ENCODE measurements at regions not wholly inside any gene's neighbourhood (a gene's known extent, or its start where the extent isn't known, plus 50 kb on each side); places are given as distances from the start of the nearest gene placed in this dataset.

- TF ChIP-seq CTCF (IDR thresholded peaks at IDR 0.05; ENCODE audit: low read length, missing control alignments), result no peak
- H3K4me3 ChIP-seq (replicated peaks; ENCODE audit: low read depth, low read length), result no peak overlapping the region
Observed at GRCh38 chr7:69182596-69183467, 415.4 kb upstream of the AUTS2 start.

GRCh38 chr7:69184339-69184738 is 413.9 kb upstream of the AUTS2 start:
- DNase-seq (ENCODE audit: low read depth), result no peak
- TF ChIP-seq CTCF (IDR thresholded peaks at IDR 0.05; ENCODE audit: low read length, missing control alignments), result no peak
- H3K4me3 ChIP-seq (replicated peaks; ENCODE audit: low read depth, low read length), result no peak overlapping the region

More at GRCh38 chr7:69182596-69183467, 415.4 kb upstream of the AUTS2 start:
- no peak for DNase-seq (ENCODE audit: low read depth)

- DNase-seq (ENCODE audit: low read depth), result no peak
- TF ChIP-seq CTCF (IDR thresholded peaks at IDR 0.05; ENCODE audit: low read length, missing control alignments), result no peak
Observed at GRCh38 chr7:69185170-69185569, 413.1 kb upstream of the AUTS2 start.

GRCh38 chr7:69186974-69187373 is 411.3 kb upstream of the AUTS2 start:
- no peak for DNase-seq (ENCODE audit: low read depth)
- no peak for TF ChIP-seq CTCF (IDR thresholded peaks at IDR 0.05; ENCODE audit: low read length, missing control alignments)
- H3K4me3 ChIP-seq (replicated peaks; ENCODE audit: low read depth, low read length), result no peak overlapping the region

More at GRCh38 chr7:69185170-69185569, 413.1 kb upstream of the AUTS2 start:
- H3K4me3 ChIP-seq (replicated peaks; ENCODE audit: low read depth, low read length), result no peak overlapping the region

GRCh38 chr7:69187824-69188333 is 410.4 kb upstream of the AUTS2 start:
- no peak overlapping the region for H3K4me3 ChIP-seq (replicated peaks; ENCODE audit: low read depth, low read length)
- no peak for DNase-seq (ENCODE audit: low read depth)
- no peak for TF ChIP-seq CTCF (IDR thresholded peaks at IDR 0.05; ENCODE audit: low read length, missing control alignments)

- no peak for TF ChIP-seq CTCF (IDR thresholded peaks at IDR 0.05; ENCODE audit: low read length, missing control alignments)
- H3K4me3 ChIP-seq (replicated peaks; ENCODE audit: low read depth, low read length), result no peak overlapping the region
- DNase-seq (ENCODE audit: low read depth), result no peak
Observed at GRCh38 chr7:69189406-69189805, 408.9 kb upstream of the AUTS2 start.
